Loucy (cell line): ENCODE measurements at regions not wholly inside any gene's neighbourhood (a gene's known extent, or its start where the extent isn't known, plus 50 kb on each side); places are given as distances from the start of the nearest gene placed in this dataset.

Experiments
- EZH2phosphoT487 ChIP-seq: fragments of 200-600 bp; IDR thresholded peaks from 2 replicates; pipeline ENCODE4 v1.6.1; 2018; ENCODE audit warnings: antibody characterized with exemption, mild to moderate bottlenecking, moderate library complexity, borderline replicate concordance
- TF ChIP-seq, protein P1 (sequence below): fragments of 200-600 bp; sonication (generic); conservative IDR thresholded peaks from 2 replicates; pipeline ENCODE4 v1.5.1; 2014; ENCODE audit warnings: mild to moderate bottlenecking, antibody characterized with exemption, low read length

- TF ChIP-seq, protein P1, sequence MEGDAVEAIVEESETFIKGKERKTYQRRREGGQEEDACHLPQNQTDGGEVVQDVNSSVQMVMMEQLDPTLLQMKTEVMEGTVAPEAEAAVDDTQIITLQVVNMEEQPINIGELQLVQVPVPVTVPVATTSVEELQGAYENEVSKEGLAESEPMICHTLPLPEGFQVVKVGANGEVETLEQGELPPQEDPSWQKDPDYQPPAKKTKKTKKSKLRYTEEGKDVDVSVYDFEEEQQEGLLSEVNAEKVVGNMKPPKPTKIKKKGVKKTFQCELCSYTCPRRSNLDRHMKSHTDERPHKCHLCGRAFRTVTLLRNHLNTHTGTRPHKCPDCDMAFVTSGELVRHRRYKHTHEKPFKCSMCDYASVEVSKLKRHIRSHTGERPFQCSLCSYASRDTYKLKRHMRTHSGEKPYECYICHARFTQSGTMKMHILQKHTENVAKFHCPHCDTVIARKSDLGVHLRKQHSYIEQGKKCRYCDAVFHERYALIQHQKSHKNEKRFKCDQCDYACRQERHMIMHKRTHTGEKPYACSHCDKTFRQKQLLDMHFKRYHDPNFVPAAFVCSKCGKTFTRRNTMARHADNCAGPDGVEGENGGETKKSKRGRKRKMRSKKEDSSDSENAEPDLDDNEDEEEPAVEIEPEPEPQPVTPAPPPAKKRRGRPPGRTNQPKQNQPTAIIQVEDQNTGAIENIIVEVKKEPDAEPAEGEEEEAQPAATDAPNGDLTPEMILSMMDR, result no peak
- no peak for TF ChIP-seq EZH2phosphoT487
Observed at GRCh38 chr6:141117874-141118273, 1014.9 kb upstream of the GJE1 start.
